ENCODE measurements at regions not wholly inside any gene's neighbourhood (a gene's known extent, or its start where the extent isn't known, plus 50 kb on each side); places are given as distances from the start of the nearest gene placed in this dataset.
A peak's percentile ranks its signal among the peaks of the same experiment; 100 is the strongest.

- DNase-seq (ENCODE audit: low read depth), result no peak
- TF ChIP-seq CTCF (IDR thresholded peaks at IDR 0.05; ENCODE audit: insufficient read depth, low read depth, low read length, missing control alignments), result no peak
Measured at GRCh38 chr4:130432289-130432688, 1336.3 kb downstream of the C4orf33 start.

GRCh38 chr4:130449741-130450140 is 1353.8 kb downstream of the C4orf33 start:
- H3K4me3 ChIP-seq (ENCODE audit: low read length), result no peak overlapping the region
- no peak for TF ChIP-seq CTCF (IDR thresholded peaks at IDR 0.05; ENCODE audit: insufficient read depth, low read depth, low read length, missing control alignments)
- no peak for DNase-seq (ENCODE audit: low read depth)

More at GRCh38 chr4:130432289-130432688, 1336.3 kb downstream of the C4orf33 start:
- no peak overlapping the region for H3K4me3 ChIP-seq (ENCODE audit: low read length)

GRCh38 chr4:130468340-130468739 is 1372.4 kb downstream of the C4orf33 start:
- no peak for TF ChIP-seq CTCF (IDR thresholded peaks at IDR 0.05; ENCODE audit: insufficient read depth, low read depth, low read length, missing control alignments)
- no peak overlapping the region for H3K4me3 ChIP-seq (ENCODE audit: low read length)
- no peak for DNase-seq (ENCODE audit: low read depth)

- no peak for TF ChIP-seq CTCF (IDR thresholded peaks at IDR 0.05; ENCODE audit: insufficient read depth, low read depth, low read length, missing control alignments)
- no peak overlapping the region for H3K4me3 ChIP-seq (ENCODE audit: low read length)
- peak; percentile 93 for DNase-seq (ENCODE audit: low read depth)
Measured at GRCh38 chr4:130478406-130478805, 1382.5 kb downstream of the C4orf33 start.

- DNase-seq (ENCODE audit: low read depth), result peak; percentile 78
- no peak overlapping the region for H3K4me3 ChIP-seq (ENCODE audit: low read length)
- no peak for TF ChIP-seq CTCF (IDR thresholded peaks at IDR 0.05; ENCODE audit: insufficient read depth, low read depth, low read length, missing control alignments)
Measured at GRCh38 chr4:130479020-130479419, 1383.1 kb downstream of the C4orf33 start.

GRCh38 chr4:130479674-130480073 is 1383.7 kb downstream of the C4orf33 start:
- TF ChIP-seq CTCF (IDR thresholded peaks at IDR 0.05; ENCODE audit: insufficient read depth, low read depth, low read length, missing control alignments), result no peak
- no peak for DNase-seq (ENCODE audit: low read depth)
- H3K4me3 ChIP-seq (ENCODE audit: low read length), result no peak overlapping the region

- DNase-seq (ENCODE audit: low read depth), result no peak
- no peak for TF ChIP-seq CTCF (IDR thresholded peaks at IDR 0.05; ENCODE audit: insufficient read depth, low read depth, low read length, missing control alignments)
- no peak overlapping the region for H3K4me3 ChIP-seq (ENCODE audit: low read length)
Measured at GRCh38 chr4:130484826-130485225, 1388.9 kb downstream of the C4orf33 start.
